ENCODE measurements at regions not wholly inside any gene's neighbourhood (a gene's known extent, or its start where the extent isn't known, plus 50 kb on each side); places are given as distances from the start of the nearest gene placed in this dataset.
"Not testable (repeated sequence)": the region's sequence is repeated elsewhere in the genome, so short reads cannot be mapped to it uniquely, and the experiment has no call there.

GRCh38 chr1:208997053-208997452, 586.5 kb upstream of the CAMK1G start:
- DNase-seq, result not testable (repeated sequence)

GRCh38 chr1:208997726-208998312, 585.7 kb upstream of the CAMK1G start:
- no peak for DNase-seq

- DNase-seq, result no peak
These were observed 574.9 kb upstream of the CAMK1G start for GRCh38 chr1:209008586-209008985.

GRCh38 chr1:209010475-209011230, 572.9 kb upstream of the CAMK1G start:
- no peak for DNase-seq

GRCh38 chr1:209012443-209013196, 570.9 kb upstream of the CAMK1G start:
- no peak for DNase-seq

- no peak for DNase-seq
These were observed 568.4 kb upstream of the CAMK1G start for GRCh38 chr1:209015092-209015491.

- no peak for DNase-seq
These were observed 561.9 kb upstream of the CAMK1G start for GRCh38 chr1:209021622-209022021.

GRCh38 chr1:209023790-209024189, 559.7 kb upstream of the CAMK1G start:
- no peak for DNase-seq

- DNase-seq, result no peak
These were observed 553.8 kb upstream of the CAMK1G start for GRCh38 chr1:209029737-209030136.

GRCh38 chr1:209030454-209031167, 552.9 kb upstream of the CAMK1G start:
- DNase-seq, result no peak

GRCh38 chr1:209037064-209037463, 546.5 kb upstream of the CAMK1G start:
- DNase-seq, result no peak

- DNase-seq, result no peak
These were observed 545.2 kb upstream of the CAMK1G start for GRCh38 chr1:209038316-209038715.

- DNase-seq, result no peak
These were observed 544.8 kb upstream of the CAMK1G start for GRCh38 chr1:209038735-209039134.

- DNase-seq, result no peak
These were observed 543.2 kb upstream of the CAMK1G start for GRCh38 chr1:209040351-209040750.

- no peak for DNase-seq
These were observed 541.6 kb upstream of the CAMK1G start for GRCh38 chr1:209041927-209042326.

- DNase-seq, result no peak
These were observed 541.1 kb upstream of the CAMK1G start for GRCh38 chr1:209042413-209042812.

GRCh38 chr1:209045331-209046057, 538.0 kb upstream of the CAMK1G start:
- no peak for DNase-seq

GRCh38 chr1:209046058-209046417, 537.5 kb upstream of the CAMK1G start:
- no peak for DNase-seq

- no peak for DNase-seq
These were observed 536.6 kb upstream of the CAMK1G start for GRCh38 chr1:209046935-209047334.

GRCh38 chr1:209048941-209049669, 534.4 kb upstream of the CAMK1G start:
- DNase-seq, result no peak

- no peak for DNase-seq
These were observed 531.9 kb upstream of the CAMK1G start for GRCh38 chr1:209051570-209051969.

All from amygdala (tissue), 56 donors.